Liver (tissue), 3 donors: ENCODE measurements at regions not wholly inside any gene's neighbourhood (a gene's known extent, or its start where the extent isn't known, plus 50 kb on each side); places are given as distances from the start of the nearest gene placed in this dataset.

Experiments used
- CTCF ChIP-seq: fragments of 150-350 bp; IDR thresholded peaks from 2 replicates; pipeline ENCODE4 v1.5.1; 2017; ENCODE audit warnings: improper control_type of control experiment, low read depth, low read length; ENCODE audit not compliant: missing input control
- TAF1 ChIP-seq: conservative IDR thresholded peaks from 2 replicates; pipeline ENCODE4 v1.6.1; 2016; ENCODE audit warnings: antibody characterized with exemption, mild to moderate bottlenecking
- donor health status: healthy.
- donor health status: healthy.

- no peak for TF ChIP-seq TAF1
- TF ChIP-seq CTCF, result no peak
Measured at GRCh38 chr4:18479825-18480224, 458.3 kb upstream of the LCORL start.
